ENCODE measurements at regions not wholly inside any gene's neighbourhood (a gene's known extent, or its start where the extent isn't known, plus 50 kb on each side); places are given as distances from the start of the nearest gene placed in this dataset.

GRCh38 chr1:76013206-76013581 lies 61.4 kb upstream of the ST6GALNAC3 start:
- TF ChIP-seq REST (IDR thresholded peaks at IDR 0.05; ENCODE audit: low read depth) (no peak), TAF1 (IDR thresholded peaks at IDR 0.05; ENCODE audit: low read depth) (no peak), CREB1 (IDR thresholded peaks at IDR 0.05; ENCODE audit: low read depth) (no peak), TEAD4 (IDR thresholded peaks at IDR 0.05) (no peak), RAD21 (IDR thresholded peaks at IDR 0.05; ENCODE audit: low read depth) (no peak), CEBPB (IDR thresholded peaks at IDR 0.05) (no peak), NFIC (IDR thresholded peaks at IDR 0.05) (no peak), MAX (IDR thresholded peaks at IDR 0.05) (no peak), EP300 (IDR thresholded peaks at IDR 0.05; ENCODE audit: borderline replicate concordance) (no peak), FOXM1 (IDR thresholded peaks at IDR 0.05; ENCODE audit: borderline replicate concordance, low read depth) (no peak), EGR1 (IDR thresholded peaks at IDR 0.05) (no peak), YY1 (IDR thresholded peaks at IDR 0.05; ENCODE audit: low read depth) (no peak), USF1 (IDR thresholded peaks at IDR 0.05) (no peak)
